Activated T-helper 1 cell treated with Interleukin-2 at 50 U/mL for 16 hours (primary cell): ENCODE measurements at regions not wholly inside any gene's neighbourhood (a gene's known extent, or its start where the extent isn't known, plus 50 kb on each side); places are given as distances from the start of the nearest gene placed in this dataset.

Source experiments
- DNase-seq: peaks from one replicate; pipeline ENCODE4 v3.0.0-alpha.2; 2020; ENCODE audit warnings: low read depth

GRCh38 chr3:187975561-187976364 is 178.2 kb upstream of the LPP start:
- DNase-seq, result no peak

GRCh38 chr3:187976365-187976900 is 177.5 kb upstream of the LPP start:
- DNase-seq, result no peak

- DNase-seq, result no peak
These were observed 176.3 kb upstream of the LPP start for GRCh38 chr3:187977659-187978058.

- no peak for DNase-seq
These were observed 175.4 kb upstream of the LPP start for GRCh38 chr3:187978433-187979011.

GRCh38 chr3:187979564-187979963 is 174.4 kb upstream of the LPP start:
- DNase-seq, result no peak

GRCh38 chr3:187980861-187981260 is 173.1 kb upstream of the LPP start:
- no peak for DNase-seq

GRCh38 chr3:187982142-187982541 is 171.8 kb upstream of the LPP start:
- DNase-seq, result no peak

- no peak for DNase-seq
These were observed 170.4 kb upstream of the LPP start for GRCh38 chr3:187983484-187984124.

GRCh38 chr3:187985647-187986046 is 168.3 kb upstream of the LPP start:
- DNase-seq, result no peak

- DNase-seq, result no peak
These were observed 167.4 kb upstream of the LPP start for GRCh38 chr3:187986514-187986934.

GRCh38 chr3:187987187-187987586 is 166.8 kb upstream of the LPP start:
- no peak for DNase-seq

- no peak for DNase-seq
These were observed 166.0 kb upstream of the LPP start for GRCh38 chr3:187987924-187988323.

- DNase-seq, result no peak
These were observed 164.3 kb upstream of the LPP start for GRCh38 chr3:187989575-187990153.

GRCh38 chr3:187992609-187993008 is 161.3 kb upstream of the LPP start:
- no peak for DNase-seq

- no peak for DNase-seq
These were observed 159.5 kb upstream of the LPP start for GRCh38 chr3:187994221-187995042.

- no peak for DNase-seq
These were observed 158.9 kb upstream of the LPP start for GRCh38 chr3:187995043-187995400.

GRCh38 chr3:187995667-187996066 is 158.3 kb upstream of the LPP start:
- no peak for DNase-seq

GRCh38 chr3:187996609-187997008 is 157.3 kb upstream of the LPP start:
- no peak for DNase-seq

GRCh38 chr3:187997490-187997889 is 156.5 kb upstream of the LPP start:
- DNase-seq, result no peak

GRCh38 chr3:187997946-187998561 is 155.9 kb upstream of the LPP start:
- DNase-seq, result no peak

- DNase-seq, result no peak
These were observed 155.3 kb upstream of the LPP start for GRCh38 chr3:187998611-187999010.
